Endothelial cell of umbilical vein (primary cell): ENCODE measurements at regions not wholly inside any gene's neighbourhood (a gene's known extent, or its start where the extent isn't known, plus 50 kb on each side); places are given as distances from the start of the nearest gene placed in this dataset.

Experiments
- BruUV-seq: library from RNA; stranded (reverse); fragments of 400-500 nt; replicated peaks from 2 replicates; lab custom pipeline; 2021; lab: Mats Ljungman, UMichigan
- CTCF ChIA-PET: fragments of 300-600, 350-600 bp; sonication (Branson Sonifier 250); formaldehyde crosslinking; loops from one replicate; lab custom pipeline; 2021; ENCODE audit warnings: antibody characterized with exemption, inconsistent platforms; lab: Charles Lee
- POLR2A ChIA-PET: fragments of 300-600, 350-600 bp; sonication (Branson Sonifier 250); formaldehyde crosslinking; loops from one replicate; lab custom pipeline; 2021; ENCODE audit warnings: antibody characterized with exemption, inconsistent platforms; lab: Charles Lee
- DNase-seq: peaks from one replicate; pipeline ENCODE4 v3.0.0-alpha.2; 2011; ENCODE audit warnings: low read depth, low spot score
- FAIRE-seq: peaks from 2 replicates; lab custom pipeline; 2011; peaks lifted over from hg19 to GRCh38; lab: Jason Lieb, UNC
- H2AFZ ChIP-seq: 2 replicates; pipeline ENCODE4 v1.6.0; 2012; ENCODE audit warnings: low read depth, low read length, control low read depth, inconsistent platforms
- H3K27ac ChIP-seq: 2 replicates; pipeline ENCODE4 v1.5.1; 2011; ENCODE audit warnings: low read depth, mild to moderate bottlenecking, control low read depth, low read length, moderate library complexity; ENCODE audit not compliant: insufficient read depth
- H3K27me3 ChIP-seq, 2 experiments: 2 replicates each; pipeline versions ENCODE4 v1.6.0 to v1.6.1; 2011; ENCODE audit warnings: low read length in 2 of 2, mixed read lengths in 1 of 2; ENCODE audit not compliant: control insufficient read depth in 2 of 2, insufficient read depth in 2 of 2
- H3K36me3 ChIP-seq, 2 experiments: 2 replicates in 1 of 2; 3 replicates in 1 of 2; pipeline ENCODE4 v1.5.1; 2011; ENCODE audit warnings: low read length in 2 of 2, mild to moderate bottlenecking in 1 of 2, moderate library complexity in 1 of 2; ENCODE audit not compliant: control insufficient read depth in 2 of 2, insufficient read depth in 2 of 2; ENCODE audit errors: extremely low read depth in 1 of 2
- H3K4me1 ChIP-seq: 3 replicates; pipeline ENCODE4 v1.5.1; 2011; ENCODE audit warnings: mild to moderate bottlenecking, low read length; ENCODE audit not compliant: control insufficient read depth, insufficient read depth; ENCODE audit errors: extremely low read depth
- H3K4me2 ChIP-seq: 2 replicates; pipeline ENCODE4 v1.6.1; 2011; ENCODE audit warnings: low read length, control low read depth, mixed read lengths; ENCODE audit not compliant: insufficient read depth
- H3K4me3 ChIP-seq, 3 experiments: fragments of 200-600 bp in 1 of 3; sonication (generic), shearing (Covaris generic) in 1 of 3; replicated peaks in 1 of 3; 2 replicates each; pipeline ENCODE4 v1.5.1; 2011 to 2016; ENCODE audit warnings: control low read depth in 3 of 3, low read length in 3 of 3, mild to moderate bottlenecking in 2 of 3, inconsistent platforms in 1 of 3, low read depth in 1 of 3, moderate library complexity in 1 of 3; ENCODE audit not compliant: insufficient read depth in 1 of 3
- H3K79me2 ChIP-seq: 2 replicates; pipeline ENCODE4 v1.6.0; 2012; ENCODE audit warnings: low read length, inconsistent platforms; ENCODE audit not compliant: control insufficient read depth, insufficient read depth
- H3K9ac ChIP-seq: replicated peaks from 2 replicates; pipeline ENCODE3; 2011; ENCODE audit warnings: low read length, control low read depth; ENCODE audit not compliant: insufficient read depth; ENCODE audit errors: extremely low read depth
- H3K9me1 ChIP-seq: replicated peaks from 3 replicates; pipeline ENCODE4 v1.6.0; 2011; ENCODE audit warnings: mild to moderate bottlenecking, low read length; ENCODE audit not compliant: control insufficient read depth, insufficient read depth; ENCODE audit errors: extremely low read depth
- H3K9me3 ChIP-seq: replicated peaks from 2 replicates; pipeline ENCODE4 v1.5.1; 2012; ENCODE audit warnings: low read length, inconsistent platforms; ENCODE audit not compliant: control insufficient read depth, insufficient read depth
- H4K20me1 ChIP-seq: replicated peaks from 2 replicates; pipeline ENCODE3; 2011; ENCODE audit warnings: mild to moderate bottlenecking, low read length; ENCODE audit not compliant: control insufficient read depth, insufficient read depth; ENCODE audit errors: extremely low read depth
- CTCF ChIP-seq, 2 donors: IDR thresholded peaks; 1 replicate in 1 of 2; 2 replicates in 1 of 2; pipeline ENCODE4 v1.5.1; 2011; ENCODE audit warnings: low read length in 2 of 2, mild to moderate bottlenecking in 2 of 2, moderate library complexity in 2 of 2, control low read depth in 1 of 2, inconsistent platforms in 1 of 2, low read depth in 1 of 2; ENCODE audit not compliant: insufficient read depth in 1 of 2; ENCODE audit errors: extremely low read depth in 1 of 2
- EZH2 ChIP-seq: IDR thresholded peaks from 2 replicates; pipeline ENCODE4 v1.6.1; 2012; ENCODE audit warnings: borderline replicate concordance, low read depth, mild to moderate bottlenecking, moderate library complexity, low read length, inconsistent platforms; ENCODE audit not compliant: severe bottlenecking
- FOS ChIP-seq: IDR thresholded peaks from 2 replicates; pipeline ENCODE4 v1.6.1; 2011; ENCODE audit warnings: mild to moderate bottlenecking, low read length, moderate library complexity, borderline replicate concordance; ENCODE audit not compliant: insufficient read depth
- GATA2 ChIP-seq: IDR thresholded peaks from 2 replicates; pipeline ENCODE4 v1.7.0; 2011; ENCODE audit warnings: low read depth, mild to moderate bottlenecking, moderate library complexity, mixed read lengths, low read length; ENCODE audit not compliant: insufficient read length, insufficient read depth
- JUN ChIP-seq: IDR thresholded peaks from 2 replicates; pipeline ENCODE4 v1.6.1; 2011; ENCODE audit warnings: borderline replicate concordance, low read depth; ENCODE audit not compliant: insufficient read length, insufficient read depth
- MAX ChIP-seq: IDR thresholded peaks from 2 replicates; pipeline ENCODE4 v1.6.1; 2011; ENCODE audit not compliant: insufficient read depth, insufficient read length
- MYC ChIP-seq: IDR thresholded peaks from one replicate; pipeline ENCODE4 v1.6.1; 2011; ENCODE audit warnings: mild to moderate bottlenecking, low read depth, low read length
- POLR2A ChIP-seq: IDR thresholded peaks from 2 replicates; pipeline ENCODE4 v1.6.1; 2012; ENCODE audit warnings: low read depth, mild to moderate bottlenecking, control low read depth, low read length
- POLR2AphosphoS5 ChIP-seq: IDR thresholded peaks from 2 replicates; pipeline ENCODE4 v1.6.1; 2012; ENCODE audit warnings: low read depth, mild to moderate bottlenecking, control low read depth, low read length, moderate library complexity; ENCODE audit not compliant: insufficient read depth
- dilution Hi-C: fragments of 300-500 bp; cut with MboI; formaldehyde crosslinking; loops from one replicate; pipeline ENCODE4 v1.15.0; 2019; ENCODE audit warnings: low sequenced_read_pairs; ENCODE audit not compliant: extremely low pct_ligation_motif_present
- intact Hi-C: fragments of 100-400 bp; cut with micrococcal nuclease; formaldehyde crosslinking; loops from one replicate; pipeline ENCODE4 v1.10.0; 2022

GRCh38 chr10:121339114-121339513, 259.1 kb downstream of the FGFR2 start:
- H3K27me3 ChIP-seq: no peaks in the 10 kb centered on the region
- no peaks in the 10 kb centered on the region for H3K9me3 ChIP-seq
- dilution Hi-C loops: no loop called here
- intact Hi-C loops: no loop called here
- no peak overlapping the region for H3K4me2 ChIP-seq
- ChIA-PET POLR2A (no interaction called here), CTCF (no interaction called here)
- TF ChIP-seq CTCF (IDR thresholded peaks at IDR 0.05; ENCODE audit: extremely low read depth in 1 of 2, insufficient read depth in 1 of 2, low read depth in 1 of 2, low read length in 2 of 2): no peak
- no peak for TF ChIP-seq MYC
- no peak for TF ChIP-seq GATA2
- TF ChIP-seq POLR2AphosphoS5: no peak
- no peak for TF ChIP-seq MAX
- TF ChIP-seq FOS: no peak
- TF ChIP-seq EZH2: no peak
- TF ChIP-seq POLR2A: no peak
- no peak for TF ChIP-seq JUN
- no peak overlapping the region for H2AFZ ChIP-seq
- DNase-seq (no peak), FAIRE-seq (no peak)
- H3K9ac ChIP-seq: no peak overlapping the region
- no peaks in the 10 kb centered on the region for H3K9me1 ChIP-seq
- H3K27ac ChIP-seq: no peak overlapping the region
- H3K79me2 ChIP-seq: no peaks in the 10 kb centered on the region
- H3K36me3 ChIP-seq: no peaks in the 10 kb centered on the region
- H3K4me1 ChIP-seq: no peaks in the 10 kb centered on the region
- H4K20me1 ChIP-seq: no peaks in the 10 kb centered on the region
- H3K4me3 ChIP-seq: no peak overlapping the region
- BruUV-seq: no TSS peak
